ENCODE measurements at regions not wholly inside any gene's neighbourhood (a gene's known extent, or its start where the extent isn't known, plus 50 kb on each side); places are given as distances from the start of the nearest gene placed in this dataset.

GRCh38 chr3:177354466-177354865 is 157.2 kb upstream of the TBL1XR1 start:
- H3K27me3 Mint-ChIP-seq (ENCODE audit: low read depth, poor library complexity) = peaks cover 3% of the 10 kb centered on the region
- H3K27ac Mint-ChIP-seq = no peak overlapping the region
- no peak for TF ChIP-seq CTCF (IDR thresholded peaks at IDR 0.05)
- no peaks in the 10 kb centered on the region for H3K36me3 Mint-ChIP-seq (ENCODE audit: low read depth)
- DNase-seq = no peak
- peaks cover 36% of the 10 kb centered on the region for H3K4me1 Mint-ChIP-seq
- peaks cover 8% of the 10 kb centered on the region for H3K9me3 Mint-ChIP-seq
- H3K4me3 Mint-ChIP-seq = no peak overlapping the region

GRCh38 chr3:177356113-177356512 is 158.8 kb upstream of the TBL1XR1 start:
- Mint-ChIP-seq H3K27ac (no peak overlapping the region), H3K27me3 (ENCODE audit: low read depth, poor library complexity) (peaks cover 1% of the 10 kb centered on the region), H3K9me3 (peaks cover 8% of the 10 kb centered on the region), H3K36me3 (ENCODE audit: low read depth) (no peaks in the 10 kb centered on the region), H3K4me1 (peaks cover 49% of the 10 kb centered on the region), H3K4me3 (no peak overlapping the region)
- no peak for DNase-seq
- TF ChIP-seq CTCF (IDR thresholded peaks at IDR 0.05) = no peak

- Mint-ChIP-seq H3K27me3 (ENCODE audit: low read depth, poor library complexity) (no peaks in the 10 kb centered on the region), H3K4me1 (peaks cover 58% of the 10 kb centered on the region), H3K36me3 (ENCODE audit: low read depth) (no peaks in the 10 kb centered on the region), H3K27ac (peak overlapping the region; percentile 70), H3K9me3 (peaks cover 8% of the 10 kb centered on the region), H3K4me3 (peak overlapping the region; percentile 11)
- no peak for DNase-seq
- TF ChIP-seq CTCF (IDR thresholded peaks at IDR 0.05) = no peak
Observed at GRCh38 chr3:177356952-177357351, 159.7 kb upstream of the TBL1XR1 start.

GRCh38 chr3:177357352-177358090 is 160.2 kb upstream of the TBL1XR1 start:
- peaks cover 8% of the 10 kb centered on the region for H3K9me3 Mint-ChIP-seq
- peak overlapping the region; percentile 98 for H3K27ac Mint-ChIP-seq
- H3K36me3 Mint-ChIP-seq (ENCODE audit: low read depth) = no peaks in the 10 kb centered on the region
- H3K4me1 Mint-ChIP-seq = peaks cover 63% of the 10 kb centered on the region
- peak overlapping the region; percentile 72 for H3K4me3 Mint-ChIP-seq
- no peaks in the 10 kb centered on the region for H3K27me3 Mint-ChIP-seq (ENCODE audit: low read depth, poor library complexity)
- no peak for DNase-seq
- TF ChIP-seq CTCF (IDR thresholded peaks at IDR 0.05) = no peak

GRCh38 chr3:177358091-177358976 is 161.1 kb upstream of the TBL1XR1 start:
- Mint-ChIP-seq H3K9me3 (peaks cover 7% of the 10 kb centered on the region), H3K36me3 (ENCODE audit: low read depth) (no peaks in the 10 kb centered on the region), H3K27ac (peak overlapping the region; percentile 98), H3K27me3 (ENCODE audit: low read depth, poor library complexity) (no peaks in the 10 kb centered on the region), H3K4me1 (peaks cover 72% of the 10 kb centered on the region), H3K4me3 (peak overlapping the region; percentile 72)
- no peak for TF ChIP-seq CTCF (IDR thresholded peaks at IDR 0.05)
- peak; percentile 26 for DNase-seq
